ENCODE measurements at regions not wholly inside any gene's neighbourhood (a gene's known extent, or its start where the extent isn't known, plus 50 kb on each side); places are given as distances from the start of the nearest gene placed in this dataset.

DNA sequence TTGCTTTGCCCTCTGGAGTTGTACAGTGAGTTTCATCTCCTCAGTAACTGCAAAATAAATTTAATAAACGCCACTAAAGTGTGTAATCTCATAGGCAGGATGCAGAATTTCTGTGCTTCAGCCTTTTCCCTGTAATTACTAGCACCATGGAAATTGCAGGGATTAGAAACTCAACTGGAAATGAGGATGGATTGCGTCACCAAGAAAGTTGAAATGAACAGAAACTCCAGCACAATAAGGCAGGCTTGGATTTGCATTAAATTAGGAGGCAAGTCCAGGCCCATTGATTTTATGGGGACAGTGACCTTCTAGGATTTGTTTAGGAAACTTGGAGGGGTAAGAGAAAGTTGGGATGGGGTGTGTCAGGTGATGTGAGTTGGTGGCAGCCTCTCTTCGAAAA, 197.5 kb downstream of the PTPRU start:
- Mint-ChIP-seq H3K9me3 (peaks cover 3% of the 10 kb centered on the region), H3K4me3 (no peak overlapping the region), H3K27me3 (peaks cover under 1% of the 10 kb centered on the region), H3K27ac (no peak overlapping the region), H3K36me3 (ENCODE audit: low read depth) (no peaks in the 10 kb centered on the region), H3K4me1 (no peaks in the 10 kb centered on the region)
- no peak for DNase-seq
- ChIA-PET POLR2A (no interaction called here), CTCF (no interaction called here)

DNA sequence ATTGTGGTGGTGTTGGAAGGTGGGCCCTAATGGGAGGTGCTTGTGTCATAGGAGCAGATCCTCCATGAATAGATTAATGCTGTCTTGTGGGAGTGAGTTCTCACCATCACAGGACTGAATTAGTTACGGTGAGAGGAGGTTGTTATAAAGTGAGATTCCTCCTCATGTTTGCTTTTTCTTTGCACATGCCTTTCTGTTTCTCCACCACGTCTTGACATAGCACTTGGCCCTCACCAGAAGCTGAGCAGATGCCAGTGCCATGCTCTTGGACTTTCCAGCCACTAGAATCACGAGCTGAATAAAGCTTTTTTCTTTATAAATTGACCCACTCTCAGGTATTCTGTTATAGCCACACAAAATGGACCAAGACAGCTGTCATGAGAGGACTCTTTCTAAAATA, 194.8 kb downstream of the PTPRU start:
- Mint-ChIP-seq H3K9me3 (peaks cover 3% of the 10 kb centered on the region), H3K27ac (no peak overlapping the region), H3K27me3 (no peaks in the 10 kb centered on the region), H3K36me3 (ENCODE audit: low read depth) (no peaks in the 10 kb centered on the region), H3K4me1 (no peaks in the 10 kb centered on the region), H3K4me3 (no peak overlapping the region)
- ChIA-PET POLR2A (no interaction called here), CTCF (no interaction called here)
- no peak for DNase-seq

DNA sequence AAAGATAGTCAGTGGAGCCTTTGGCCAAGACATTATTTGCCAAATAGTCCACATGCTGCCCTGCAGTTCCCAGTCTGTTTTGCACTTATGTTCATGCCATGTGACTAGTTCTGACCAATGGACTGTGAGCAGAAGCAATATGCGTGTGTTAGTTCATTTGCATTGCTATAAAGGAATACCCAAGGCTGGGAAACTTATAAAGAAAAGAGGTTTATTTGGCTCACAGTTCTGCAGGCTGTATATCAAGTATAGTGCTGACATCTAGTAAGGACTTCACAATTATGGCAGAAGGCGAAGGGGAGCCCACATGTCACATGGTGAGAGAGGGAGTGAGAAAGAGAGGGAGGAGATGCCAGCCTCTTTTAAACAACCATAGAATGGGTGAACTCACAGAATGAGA, 193.3 kb downstream of the PTPRU start:
- CTCF ChIA-PET, result no interaction called here
- no peak for DNase-seq
- POLR2A ChIA-PET, result no interaction called here
- Mint-ChIP-seq H3K27ac (no peak overlapping the region), H3K36me3 (ENCODE audit: low read depth) (no peaks in the 10 kb centered on the region), H3K4me1 (no peaks in the 10 kb centered on the region), H3K9me3 (peaks cover 3% of the 10 kb centered on the region), H3K27me3 (no peaks in the 10 kb centered on the region), H3K4me3 (no peak overlapping the region)

DNA sequence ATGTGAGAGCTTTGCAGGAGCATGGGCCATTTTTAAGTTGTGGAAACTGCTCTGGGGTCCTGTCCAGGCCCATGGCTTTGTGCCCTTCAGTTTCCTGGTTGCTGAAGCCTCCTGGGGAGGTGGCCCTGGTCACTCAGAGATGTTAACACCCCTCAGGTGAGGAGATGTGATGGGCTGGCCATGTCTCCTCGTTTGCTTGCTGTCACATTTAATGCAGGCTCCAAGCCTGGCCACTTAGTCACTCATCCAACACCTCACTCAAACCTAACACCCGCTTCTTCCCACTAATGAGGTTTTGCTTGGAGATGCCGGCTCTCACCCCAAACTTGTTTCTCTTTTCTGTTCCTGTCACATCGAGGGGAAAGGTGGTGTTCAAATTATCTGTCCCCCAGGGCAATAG, 192.7 kb downstream of the PTPRU start:
- Mint-ChIP-seq H3K36me3 (ENCODE audit: low read depth) (no peaks in the 10 kb centered on the region), H3K4me1 (no peaks in the 10 kb centered on the region), H3K27ac (no peak overlapping the region), H3K9me3 (peaks cover 3% of the 10 kb centered on the region), H3K27me3 (peaks cover 2% of the 10 kb centered on the region), H3K4me3 (no peak overlapping the region)
- CTCF ChIA-PET, result no interaction called here
- POLR2A ChIA-PET, result no interaction called here
- no peak for DNase-seq

DNA sequence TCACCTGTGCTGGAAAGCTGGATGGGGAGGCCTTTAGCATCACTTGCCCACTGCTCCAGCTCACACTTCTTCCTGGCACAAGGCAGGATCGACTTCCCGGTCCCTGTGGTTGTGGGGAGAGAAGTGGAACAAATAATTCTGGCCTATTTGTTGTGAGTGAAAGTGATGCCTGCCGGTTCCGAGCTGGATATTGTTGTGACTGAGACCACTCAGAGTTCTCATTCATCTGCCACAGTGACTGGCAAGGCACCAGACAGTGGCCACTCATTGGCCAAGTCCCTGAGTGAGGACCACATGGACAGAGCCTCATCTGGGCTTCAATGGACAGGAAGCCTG, 191.9 kb downstream of the PTPRU start:
- peaks cover 7% of the 10 kb centered on the region for H3K27me3 Mint-ChIP-seq
- no peaks in the 10 kb centered on the region for H3K36me3 Mint-ChIP-seq (ENCODE audit: low read depth)

DNA sequence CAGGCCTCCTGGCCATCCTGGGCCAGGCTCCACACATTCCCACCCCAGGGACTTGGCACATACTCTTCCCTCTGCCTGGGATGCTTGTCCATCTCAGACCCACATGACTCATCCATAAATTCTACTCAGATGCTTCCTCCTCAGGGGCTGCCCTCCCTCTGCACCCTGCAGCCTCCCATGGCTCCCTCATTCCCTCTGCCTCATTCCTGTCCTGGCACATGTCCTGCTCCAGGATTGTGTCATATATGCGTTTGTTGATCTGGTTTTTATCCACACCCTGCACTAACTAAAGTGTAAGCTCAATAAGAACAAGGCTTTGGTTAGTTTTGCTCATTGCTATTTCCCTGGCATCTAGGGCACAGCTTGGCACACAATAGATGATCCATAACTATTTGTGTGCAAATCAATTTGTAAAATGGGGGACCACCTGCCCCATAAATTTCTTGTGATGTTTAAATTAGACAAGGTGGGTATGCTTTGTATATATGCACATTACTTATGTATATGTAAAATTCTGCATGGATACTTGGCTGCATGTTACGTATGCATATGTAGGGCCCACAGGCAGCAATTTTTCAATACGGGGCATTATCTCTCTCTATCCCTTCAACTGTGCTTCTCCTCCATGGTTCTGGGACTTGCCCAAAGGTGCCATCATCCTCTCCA, 191.4 kb downstream of the PTPRU start:
- POLR2A ChIA-PET, result no interaction called here
- Mint-ChIP-seq H3K27ac (no peak overlapping the region), H3K4me1 (no peaks in the 10 kb centered on the region), H3K9me3 (peaks cover 3% of the 10 kb centered on the region), H3K27me3 (peaks cover 12% of the 10 kb centered on the region), H3K36me3 (ENCODE audit: low read depth) (no peaks in the 10 kb centered on the region), H3K4me3 (no peak overlapping the region)
- DNase-seq, result no peak
- CTCF ChIA-PET, result no interaction called here

More for the DNA sequence above, 191.9 kb downstream of the PTPRU start:
- H3K4me1 Mint-ChIP-seq, result no peaks in the 10 kb centered on the region
- H3K4me3 Mint-ChIP-seq, result no peak overlapping the region
- CTCF ChIA-PET, result no interaction called here
- H3K9me3 Mint-ChIP-seq, result peaks cover 3% of the 10 kb centered on the region
- POLR2A ChIA-PET, result no interaction called here
- no peak overlapping the region for H3K27ac Mint-ChIP-seq
- DNase-seq, result no peak

DNA sequence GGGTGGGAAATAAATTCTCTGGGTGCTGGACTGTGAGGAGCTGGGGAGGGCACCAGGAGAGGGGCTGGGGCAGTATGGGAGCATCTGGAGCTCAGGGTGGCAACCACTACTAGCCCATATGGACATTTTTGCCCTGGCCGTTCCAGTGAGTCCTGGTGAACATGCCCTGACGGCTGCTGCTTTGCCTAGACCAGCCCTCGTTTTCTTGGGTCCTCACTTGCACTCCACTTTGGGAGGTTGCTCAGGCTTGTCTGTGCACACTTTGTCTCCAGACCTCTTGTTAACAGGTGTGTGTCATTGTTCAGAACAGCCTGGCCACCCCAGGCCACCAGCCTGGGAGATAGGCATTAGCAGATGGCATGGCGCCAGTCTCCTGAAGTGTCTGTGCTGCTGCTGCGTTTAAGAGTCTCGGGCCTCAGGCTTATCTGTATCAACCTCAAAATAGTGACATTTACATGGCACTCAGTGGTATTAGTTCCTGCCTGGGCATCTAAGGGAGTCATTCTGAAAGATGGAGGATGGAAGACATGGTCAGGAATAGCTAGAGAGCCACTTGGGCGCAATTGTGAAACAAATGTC, 190.5 kb downstream of the PTPRU start:
- Mint-ChIP-seq H3K36me3 (ENCODE audit: low read depth) (no peaks in the 10 kb centered on the region), H3K27me3 (peaks cover 19% of the 10 kb centered on the region), H3K4me3 (no peak overlapping the region), H3K9me3 (peaks cover 3% of the 10 kb centered on the region), H3K27ac (no peak overlapping the region), H3K4me1 (no peaks in the 10 kb centered on the region)
- CTCF ChIA-PET, result no interaction called here
- no peak for DNase-seq
- POLR2A ChIA-PET, result no interaction called here

DNA sequence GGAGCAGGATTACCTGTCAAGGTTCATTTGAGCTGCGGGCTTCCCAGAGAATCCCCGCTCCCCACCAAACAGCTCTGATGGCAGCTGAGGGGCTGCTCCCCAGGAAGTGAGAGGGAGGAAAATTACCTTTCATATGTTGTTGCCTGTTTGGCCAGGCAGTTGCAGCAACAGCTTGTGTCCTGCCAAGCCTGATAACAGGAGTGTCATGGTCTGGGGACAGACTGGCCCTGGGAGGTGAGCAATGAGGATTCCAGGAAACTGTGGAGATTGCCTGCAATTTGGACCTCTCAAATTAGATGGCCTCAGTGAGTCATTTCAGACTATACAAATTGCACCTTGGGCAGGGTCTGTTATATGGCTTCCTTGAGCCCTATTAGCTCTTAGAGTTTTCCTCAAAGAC, 189.3 kb downstream of the PTPRU start:
- Mint-ChIP-seq H3K27ac (no peak overlapping the region), H3K4me1 (no peaks in the 10 kb centered on the region), H3K4me3 (no peak overlapping the region), H3K36me3 (ENCODE audit: low read depth) (no peaks in the 10 kb centered on the region), H3K9me3 (peaks cover 3% of the 10 kb centered on the region), H3K27me3 (peaks cover 27% of the 10 kb centered on the region)
- CTCF ChIA-PET, result no interaction called here
- POLR2A ChIA-PET, result no interaction called here
- no peak for DNase-seq

DNA sequence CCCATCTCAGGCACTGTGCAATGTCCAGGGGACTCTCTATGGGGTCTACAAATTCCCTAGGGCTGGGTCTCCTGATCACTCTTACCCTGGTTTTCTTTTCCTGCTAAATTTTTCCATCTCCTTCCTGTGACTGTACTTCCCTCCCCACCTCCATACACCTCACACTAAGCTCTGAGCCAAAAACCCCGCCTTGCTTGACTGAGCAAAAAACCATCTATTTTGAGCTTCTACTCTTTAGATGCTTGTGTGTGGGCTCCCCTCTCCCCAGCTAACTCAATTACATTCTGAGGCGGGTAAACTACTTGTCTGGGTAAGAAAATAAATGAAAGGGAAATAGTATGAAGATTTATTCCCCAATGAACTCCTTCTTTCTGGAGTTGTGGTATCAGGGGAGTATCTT, 187.9 kb downstream of the PTPRU start:
- Mint-ChIP-seq H3K4me1 (no peaks in the 10 kb centered on the region), H3K27me3 (peaks cover 28% of the 10 kb centered on the region), H3K36me3 (ENCODE audit: low read depth) (no peaks in the 10 kb centered on the region), H3K4me3 (no peak overlapping the region), H3K9me3 (no peaks in the 10 kb centered on the region), H3K27ac (no peak overlapping the region)
- no peak for DNase-seq
- ChIA-PET CTCF (no interaction called here), POLR2A (no interaction called here)

DNA sequence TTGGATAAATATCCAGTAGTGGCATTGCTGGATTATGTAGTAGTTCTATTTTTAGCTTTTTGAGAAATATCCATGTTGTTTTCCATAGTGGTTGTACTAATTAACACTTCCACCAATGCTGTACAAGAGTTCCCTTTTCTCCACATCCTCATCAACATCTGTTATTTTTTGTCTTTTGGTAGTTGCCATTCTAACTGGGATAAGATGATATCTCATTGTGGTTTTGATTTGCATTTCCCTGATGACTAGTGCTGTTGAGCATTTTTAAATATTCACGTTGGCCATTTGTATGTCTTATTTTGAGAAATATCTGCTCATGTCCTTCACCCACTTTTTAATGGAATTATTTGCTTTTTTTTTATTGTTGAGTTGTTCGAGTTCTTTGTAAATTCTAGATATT, 183.9 kb downstream of the PTPRU start:
- ChIA-PET CTCF (no interaction called here), POLR2A (no interaction called here)
- H3K27me3 Mint-ChIP-seq, result peaks cover 31% of the 10 kb centered on the region

DNA sequence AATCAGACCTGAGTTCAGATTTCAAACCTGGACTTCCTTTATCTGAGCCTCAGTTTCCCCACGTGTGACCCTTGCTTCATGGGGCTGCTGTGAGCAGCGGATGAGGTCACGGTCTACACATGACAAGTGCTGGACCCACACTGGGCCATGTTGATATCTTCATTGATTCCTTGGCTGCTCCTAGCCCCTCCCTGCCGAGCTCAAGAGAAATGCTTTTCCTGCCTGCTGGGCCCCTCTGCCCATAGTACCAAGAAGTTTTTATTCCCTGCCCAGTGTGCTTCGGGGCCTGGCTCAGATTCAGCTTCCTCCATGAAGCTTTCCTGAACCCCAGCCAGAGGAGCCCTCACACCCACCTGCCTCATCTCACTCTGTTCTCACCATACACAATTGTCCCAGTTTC, 181.6 kb downstream of the PTPRU start:
- no peak overlapping the region for H3K4me3 Mint-ChIP-seq
- POLR2A ChIA-PET, result no interaction called here
- H3K36me3 Mint-ChIP-seq (ENCODE audit: low read depth), result no peaks in the 10 kb centered on the region
- CTCF ChIA-PET, result no interaction called here
- peaks cover 20% of the 10 kb centered on the region for H3K27me3 Mint-ChIP-seq
- no peak for DNase-seq
- no peaks in the 10 kb centered on the region for H3K9me3 Mint-ChIP-seq
- H3K27ac Mint-ChIP-seq, result no peak overlapping the region
- no peaks in the 10 kb centered on the region for H3K4me1 Mint-ChIP-seq

More for the DNA sequence above, 183.9 kb downstream of the PTPRU start:
- H3K27ac Mint-ChIP-seq, result no peak overlapping the region
- H3K9me3 Mint-ChIP-seq, result no peaks in the 10 kb centered on the region
- no peak overlapping the region for H3K4me3 Mint-ChIP-seq
- no peaks in the 10 kb centered on the region for H3K4me1 Mint-ChIP-seq
- DNase-seq, result no peak
- no peaks in the 10 kb centered on the region for H3K36me3 Mint-ChIP-seq (ENCODE audit: low read depth)

DNA sequence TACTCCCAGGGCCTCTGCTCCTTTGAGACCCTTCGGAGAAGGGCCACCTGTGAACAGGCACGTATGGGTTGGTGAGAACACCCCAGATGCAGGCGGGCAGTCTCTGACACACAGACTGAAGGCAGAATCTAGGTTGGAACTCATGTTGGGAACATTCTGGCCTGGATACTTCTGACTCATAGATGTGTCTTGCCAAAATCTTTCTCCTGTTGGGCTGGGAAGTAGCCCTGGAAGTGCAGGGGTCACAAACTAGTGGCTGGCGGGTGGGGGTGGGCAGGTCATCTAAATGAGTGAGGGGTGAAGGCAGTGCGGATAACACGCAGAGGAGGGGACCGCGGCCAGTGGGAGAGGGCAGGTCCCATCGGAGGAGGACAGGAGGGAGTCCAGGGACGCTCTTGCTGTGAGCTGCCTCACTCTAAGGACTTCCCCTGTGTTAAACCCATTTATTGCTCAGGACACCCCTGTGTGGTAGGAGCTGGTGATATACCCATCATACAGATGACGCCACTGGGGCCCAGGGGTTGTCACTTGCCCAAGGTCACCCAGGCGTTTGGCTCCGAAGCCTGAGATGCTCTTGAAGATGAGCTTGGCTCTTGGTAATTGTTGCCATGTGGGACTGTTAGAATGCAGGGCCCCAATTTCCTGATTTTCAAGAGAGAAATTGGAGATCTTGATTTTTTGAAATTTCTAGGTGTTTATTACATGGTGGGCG, 181.0 kb downstream of the PTPRU start:
- DNase-seq, result no peak
- POLR2A ChIA-PET, result no interaction called here
- Mint-ChIP-seq H3K4me1 (no peaks in the 10 kb centered on the region), H3K4me3 (no peak overlapping the region), H3K27me3 (peaks cover 14% of the 10 kb centered on the region), H3K36me3 (ENCODE audit: low read depth) (no peaks in the 10 kb centered on the region), H3K9me3 (no peaks in the 10 kb centered on the region), H3K27ac (no peak overlapping the region)
- CTCF ChIA-PET, result no interaction called here

DNA sequence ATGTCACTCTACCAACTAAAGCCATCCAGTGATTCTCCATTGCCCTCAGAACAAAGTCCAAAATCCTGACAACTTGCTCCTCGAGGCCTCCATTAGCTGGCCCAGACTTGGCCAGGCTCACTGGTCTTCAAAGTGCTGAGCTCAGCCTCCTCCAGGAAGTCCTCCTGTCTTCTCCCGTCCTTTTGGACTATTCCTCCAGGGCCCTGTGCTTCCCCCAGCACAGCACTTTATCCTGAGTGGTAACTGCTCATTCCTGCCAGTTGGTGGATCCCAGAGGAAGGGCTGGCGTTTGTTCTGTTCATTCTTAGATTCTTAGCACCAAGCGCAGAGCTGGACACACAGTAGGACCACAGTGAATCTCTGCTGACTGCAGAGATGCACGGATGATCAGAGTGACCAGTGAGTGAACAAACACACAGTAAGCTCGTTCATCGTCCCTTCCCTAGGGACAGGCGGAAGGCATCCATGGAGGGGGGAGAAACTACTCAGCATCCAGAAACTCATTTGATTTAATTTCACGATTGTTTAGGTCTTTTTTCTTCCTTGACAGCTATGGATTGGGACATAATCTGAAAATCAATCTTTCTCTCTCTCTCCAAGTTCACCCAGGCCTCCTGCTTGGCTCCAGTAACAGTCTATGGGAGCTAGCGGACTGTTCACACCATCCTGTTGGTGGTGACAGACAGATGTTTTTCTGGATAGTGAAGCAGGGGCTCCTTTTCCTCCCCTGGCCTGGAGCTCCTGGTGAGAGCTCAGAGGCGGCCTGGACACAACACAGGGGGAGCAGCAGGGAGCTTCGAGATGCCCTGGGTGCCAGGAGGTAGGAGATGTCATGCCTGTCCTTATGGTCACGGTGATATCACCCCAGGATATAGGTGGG, 180.2 kb downstream of the PTPRU start:
- no peaks in the 10 kb centered on the region for H3K9me3 Mint-ChIP-seq
- no peak for DNase-seq
- peaks cover 10% of the 10 kb centered on the region for H3K27me3 Mint-ChIP-seq
- ChIA-PET CTCF (interaction anchor here (1.0 kb wide), 1 partner anchor 9 kb away, joined by 3 read pairs; no protein-coding TSS in a partner anchor), POLR2A (no interaction called here)
- no peaks in the 10 kb centered on the region for H3K4me1 Mint-ChIP-seq
- no peak overlapping the region for H3K27ac Mint-ChIP-seq
- H3K4me3 Mint-ChIP-seq, result no peak overlapping the region
- H3K36me3 Mint-ChIP-seq (ENCODE audit: low read depth), result no peaks in the 10 kb centered on the region
